ENCODE measurements at regions not wholly inside any gene's neighbourhood (a gene's known extent, or its start where the extent isn't known, plus 50 kb on each side); places are given as distances from the start of the nearest gene placed in this dataset.
"Not testable (repeated sequence)": the region's sequence is repeated elsewhere in the genome, so short reads cannot be mapped to it uniquely, and the experiment has no call there.

GRCh38 chr5:62232218-62232617, 73.8 kb upstream of the KIF2A start:
- TF ChIP-seq, protein P1, sequence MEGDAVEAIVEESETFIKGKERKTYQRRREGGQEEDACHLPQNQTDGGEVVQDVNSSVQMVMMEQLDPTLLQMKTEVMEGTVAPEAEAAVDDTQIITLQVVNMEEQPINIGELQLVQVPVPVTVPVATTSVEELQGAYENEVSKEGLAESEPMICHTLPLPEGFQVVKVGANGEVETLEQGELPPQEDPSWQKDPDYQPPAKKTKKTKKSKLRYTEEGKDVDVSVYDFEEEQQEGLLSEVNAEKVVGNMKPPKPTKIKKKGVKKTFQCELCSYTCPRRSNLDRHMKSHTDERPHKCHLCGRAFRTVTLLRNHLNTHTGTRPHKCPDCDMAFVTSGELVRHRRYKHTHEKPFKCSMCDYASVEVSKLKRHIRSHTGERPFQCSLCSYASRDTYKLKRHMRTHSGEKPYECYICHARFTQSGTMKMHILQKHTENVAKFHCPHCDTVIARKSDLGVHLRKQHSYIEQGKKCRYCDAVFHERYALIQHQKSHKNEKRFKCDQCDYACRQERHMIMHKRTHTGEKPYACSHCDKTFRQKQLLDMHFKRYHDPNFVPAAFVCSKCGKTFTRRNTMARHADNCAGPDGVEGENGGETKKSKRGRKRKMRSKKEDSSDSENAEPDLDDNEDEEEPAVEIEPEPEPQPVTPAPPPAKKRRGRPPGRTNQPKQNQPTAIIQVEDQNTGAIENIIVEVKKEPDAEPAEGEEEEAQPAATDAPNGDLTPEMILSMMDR (IDR thresholded peaks at IDR 0.05) = not testable (repeated sequence)
- TF ChIP-seq POLR2A (IDR thresholded peaks at IDR 0.05) = not testable (repeated sequence)

Data from vagina (tissue), 2 donors.